Liver (tissue), 3 donors: ENCODE measurements at regions not wholly inside any gene's neighbourhood (a gene's known extent, or its start where the extent isn't known, plus 50 kb on each side); places are given as distances from the start of the nearest gene placed in this dataset.

Experiments used
- FOXA1 ChIP-seq: IDR thresholded peaks from 2 replicates; pipeline ENCODE4 v1.6.1; 2016; ENCODE audit warnings: antibody characterized with exemption
- GABPA ChIP-seq, 2 donors: IDR thresholded peaks in 1 of 2; conservative IDR thresholded peaks in 1 of 2; 2 replicates each; pipeline ENCODE4 v1.6.1; 2016; ENCODE audit warnings: antibody characterized with exemption in 2 of 2, mild to moderate bottlenecking in 1 of 2, moderate library complexity in 1 of 2
- HNF4A ChIP-seq, 2 donors: conservative IDR thresholded peaks; 2 replicates each; pipeline ENCODE4 v1.6.1; 2016; ENCODE audit warnings: antibody characterized with exemption in 2 of 2, mild to moderate bottlenecking in 2 of 2
- HNF4G ChIP-seq: IDR thresholded peaks from 2 replicates; pipeline ENCODE4 v1.6.1; 2016; ENCODE audit warnings: antibody characterized with exemption
- JUND ChIP-seq, 2 donors: IDR thresholded peaks; 2 replicates each; pipeline ENCODE4 v1.6.1; 2016; ENCODE audit warnings: antibody characterized with exemption in 2 of 2
- RAD21 ChIP-seq, 2 donors: IDR thresholded peaks; 2 replicates each; pipeline ENCODE4 v1.6.1; 2016; ENCODE audit warnings: antibody characterized with exemption in 2 of 2, mild to moderate bottlenecking in 2 of 2
- RXRA ChIP-seq, 2 donors: IDR thresholded peaks; 2 replicates each; pipeline ENCODE4 v1.6.1; 2017 to 2018; ENCODE audit warnings: antibody characterized with exemption in 2 of 2, mild to moderate bottlenecking in 1 of 2
- TAF1 ChIP-seq: conservative IDR thresholded peaks from 2 replicates; pipeline ENCODE4 v1.6.1; 2016; ENCODE audit warnings: antibody characterized with exemption, mild to moderate bottlenecking
- TF ChIP-seq, protein P1 (sequence below): fragments of 150-350 bp; IDR thresholded peaks from 2 replicates; pipeline ENCODE4 v1.5.1; 2017; ENCODE audit warnings: improper control_type of control experiment, low read depth, low read length; ENCODE audit not compliant: missing input control
- TF ChIP-seq, protein P2 (sequence below): IDR thresholded peaks from 2 replicates; pipeline ENCODE4 v1.6.1; 2016; ENCODE audit warnings: antibody characterized with exemption, mild to moderate bottlenecking
- donor health status: healthy.
- donor health status: healthy.

DNA sequence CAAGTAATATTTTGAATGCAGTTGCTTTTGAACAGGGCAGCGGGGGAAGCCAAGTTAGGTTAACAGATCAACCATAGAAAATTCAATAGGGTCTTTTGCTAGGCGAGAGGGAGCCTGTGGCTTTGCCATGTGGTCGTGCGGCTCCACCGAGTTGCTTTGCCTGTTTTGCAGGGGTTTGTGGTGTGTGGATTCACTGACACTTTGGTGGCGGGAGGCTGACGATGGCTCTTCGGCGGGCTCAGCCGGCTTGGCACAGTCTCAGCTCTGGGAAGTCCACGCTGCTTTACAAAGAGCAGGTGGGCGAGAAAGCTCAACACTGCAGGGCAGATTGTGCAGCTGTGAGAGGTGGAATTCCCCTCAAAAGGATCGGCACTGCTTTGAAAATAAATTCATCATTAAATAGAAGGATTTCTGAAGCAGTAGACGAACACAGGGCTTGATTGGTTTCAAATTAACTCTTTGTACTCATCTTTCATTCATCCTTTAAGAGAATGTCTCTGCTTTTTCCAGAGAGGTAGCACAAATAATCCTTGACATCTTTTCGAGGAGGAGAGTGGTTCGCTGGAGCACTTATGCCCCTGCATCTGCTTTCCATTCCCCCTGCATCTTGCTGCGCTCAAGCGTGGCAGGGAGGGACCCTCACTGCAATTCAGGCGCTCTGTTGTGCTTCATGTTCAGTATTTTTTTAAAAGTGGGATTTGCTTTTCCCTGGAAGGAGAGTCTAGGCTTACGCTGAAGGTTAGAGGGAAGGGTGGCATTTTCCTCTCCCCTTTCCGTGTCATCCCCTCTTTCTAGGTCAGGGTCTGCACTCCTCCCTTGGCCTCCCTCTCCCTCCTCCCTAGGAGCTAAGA is 201.8 kb upstream of the LEF1 start:
- TF ChIP-seq RXRA (IDR thresholded peaks at IDR 0.05) (no peak), HNF4A (conservative IDR thresholded peaks at IDR 0.05) (no peak), JUND (IDR thresholded peaks at IDR 0.05) (no peak), TAF1 (no peak), RAD21 (IDR thresholded peaks at IDR 0.05) (no peak), HNF4G (no peak), FOXA1 (no peak), GABPA (IDR thresholded peaks at IDR 0.05 in 1 of 2, conservative IDR thresholded peaks at IDR 0.05 in 1 of 2) (no peak)
- TF ChIP-seq, protein P1, sequence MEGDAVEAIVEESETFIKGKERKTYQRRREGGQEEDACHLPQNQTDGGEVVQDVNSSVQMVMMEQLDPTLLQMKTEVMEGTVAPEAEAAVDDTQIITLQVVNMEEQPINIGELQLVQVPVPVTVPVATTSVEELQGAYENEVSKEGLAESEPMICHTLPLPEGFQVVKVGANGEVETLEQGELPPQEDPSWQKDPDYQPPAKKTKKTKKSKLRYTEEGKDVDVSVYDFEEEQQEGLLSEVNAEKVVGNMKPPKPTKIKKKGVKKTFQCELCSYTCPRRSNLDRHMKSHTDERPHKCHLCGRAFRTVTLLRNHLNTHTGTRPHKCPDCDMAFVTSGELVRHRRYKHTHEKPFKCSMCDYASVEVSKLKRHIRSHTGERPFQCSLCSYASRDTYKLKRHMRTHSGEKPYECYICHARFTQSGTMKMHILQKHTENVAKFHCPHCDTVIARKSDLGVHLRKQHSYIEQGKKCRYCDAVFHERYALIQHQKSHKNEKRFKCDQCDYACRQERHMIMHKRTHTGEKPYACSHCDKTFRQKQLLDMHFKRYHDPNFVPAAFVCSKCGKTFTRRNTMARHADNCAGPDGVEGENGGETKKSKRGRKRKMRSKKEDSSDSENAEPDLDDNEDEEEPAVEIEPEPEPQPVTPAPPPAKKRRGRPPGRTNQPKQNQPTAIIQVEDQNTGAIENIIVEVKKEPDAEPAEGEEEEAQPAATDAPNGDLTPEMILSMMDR, result no peak
- TF ChIP-seq, protein P2, sequence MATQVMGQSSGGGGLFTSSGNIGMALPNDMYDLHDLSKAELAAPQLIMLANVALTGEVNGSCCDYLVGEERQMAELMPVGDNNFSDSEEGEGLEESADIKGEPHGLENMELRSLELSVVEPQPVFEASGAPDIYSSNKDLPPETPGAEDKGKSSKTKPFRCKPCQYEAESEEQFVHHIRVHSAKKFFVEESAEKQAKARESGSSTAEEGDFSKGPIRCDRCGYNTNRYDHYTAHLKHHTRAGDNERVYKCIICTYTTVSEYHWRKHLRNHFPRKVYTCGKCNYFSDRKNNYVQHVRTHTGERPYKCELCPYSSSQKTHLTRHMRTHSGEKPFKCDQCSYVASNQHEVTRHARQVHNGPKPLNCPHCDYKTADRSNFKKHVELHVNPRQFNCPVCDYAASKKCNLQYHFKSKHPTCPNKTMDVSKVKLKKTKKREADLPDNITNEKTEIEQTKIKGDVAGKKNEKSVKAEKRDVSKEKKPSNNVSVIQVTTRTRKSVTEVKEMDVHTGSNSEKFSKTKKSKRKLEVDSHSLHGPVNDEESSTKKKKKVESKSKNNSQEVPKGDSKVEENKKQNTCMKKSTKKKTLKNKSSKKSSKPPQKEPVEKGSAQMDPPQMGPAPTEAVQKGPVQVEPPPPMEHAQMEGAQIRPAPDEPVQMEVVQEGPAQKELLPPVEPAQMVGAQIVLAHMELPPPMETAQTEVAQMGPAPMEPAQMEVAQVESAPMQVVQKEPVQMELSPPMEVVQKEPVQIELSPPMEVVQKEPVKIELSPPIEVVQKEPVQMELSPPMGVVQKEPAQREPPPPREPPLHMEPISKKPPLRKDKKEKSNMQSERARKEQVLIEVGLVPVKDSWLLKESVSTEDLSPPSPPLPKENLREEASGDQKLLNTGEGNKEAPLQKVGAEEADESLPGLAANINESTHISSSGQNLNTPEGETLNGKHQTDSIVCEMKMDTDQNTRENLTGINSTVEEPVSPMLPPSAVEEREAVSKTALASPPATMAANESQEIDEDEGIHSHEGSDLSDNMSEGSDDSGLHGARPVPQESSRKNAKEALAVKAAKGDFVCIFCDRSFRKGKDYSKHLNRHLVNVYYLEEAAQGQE, result no peak
